Type B pancreatic cell (in vitro differentiated cells): ENCODE measurements at regions not wholly inside any gene's neighbourhood (a gene's known extent, or its start where the extent isn't known, plus 50 kb on each side); places are given as distances from the start of the nearest gene placed in this dataset.

Source experiments
- DNase-seq: peaks from one replicate; pipeline ENCODE4 v3.0.0; 2021; ENCODE audit warnings: mixed read lengths; ENCODE audit not compliant: unreplicated experiment; ENCODE audit errors: extremely low spot score
- H3K27ac Mint-ChIP-seq: 2 replicates; pipeline ENCODE4 v1.8.0; 2021; ENCODE audit warnings: mild to moderate bottlenecking, mixed read lengths
- H3K27me3 Mint-ChIP-seq: 2 replicates; pipeline ENCODE4 v1.8.0; 2021; ENCODE audit warnings: mixed read lengths
- H3K36me3 Mint-ChIP-seq: 2 replicates; pipeline ENCODE4 v1.8.0; 2021; ENCODE audit warnings: mixed read lengths
- H3K4me1 Mint-ChIP-seq: one replicate; pipeline ENCODE4 v1.8.0; 2021; ENCODE audit warnings: mixed read lengths; ENCODE audit not compliant: unreplicated experiment
- H3K4me3 Mint-ChIP-seq: 2 replicates; pipeline ENCODE4 v1.8.0; 2021; ENCODE audit warnings: mild to moderate bottlenecking, mixed read lengths
- H3K9me3 Mint-ChIP-seq: 2 replicates; pipeline ENCODE4 v1.8.0; 2021; ENCODE audit warnings: mixed read lengths
- CTCF ChIP-seq: fragments of 200-600 bp; sonication (generic); conservative IDR thresholded peaks from 2 replicates; pipeline ENCODE4 v1.5.0; 2021; ENCODE audit warnings: antibody characterized with exemption, mild to moderate bottlenecking

- no peak for TF ChIP-seq CTCF
- Mint-ChIP-seq H3K9me3 (peaks cover 12% of the 10 kb centered on the region), H3K4me1 (peaks cover 16% of the 10 kb centered on the region), H3K27ac (no peak overlapping the region), H3K4me3 (no peak overlapping the region), H3K36me3 (no peaks in the 10 kb centered on the region), H3K27me3 (no peaks in the 10 kb centered on the region)
- DNase-seq = no peak
These were observed 980.8 kb downstream of the TSN start for GRCh38 chr2:122736279-122736678.

GRCh38 chr2:122737429-122738077, 982.1 kb downstream of the TSN start:
- H3K9me3 Mint-ChIP-seq = peaks cover 12% of the 10 kb centered on the region
- H3K4me1 Mint-ChIP-seq = peaks cover 16% of the 10 kb centered on the region
- H3K36me3 Mint-ChIP-seq = no peaks in the 10 kb centered on the region
- no peak for TF ChIP-seq CTCF
- no peak overlapping the region for H3K4me3 Mint-ChIP-seq
- no peak for DNase-seq
- H3K27me3 Mint-ChIP-seq = no peaks in the 10 kb centered on the region
- no peak overlapping the region for H3K27ac Mint-ChIP-seq

- TF ChIP-seq CTCF = no peak
- Mint-ChIP-seq H3K36me3 (no peaks in the 10 kb centered on the region), H3K4me3 (no peak overlapping the region), H3K27ac (no peak overlapping the region), H3K27me3 (no peaks in the 10 kb centered on the region), H3K9me3 (peaks cover 12% of the 10 kb centered on the region), H3K4me1 (peaks cover 5% of the 10 kb centered on the region)
- DNase-seq = no peak
These were observed 984.5 kb downstream of the TSN start for GRCh38 chr2:122739732-122740593.

- DNase-seq = no peak
- Mint-ChIP-seq H3K4me3 (no peak overlapping the region), H3K27ac (no peak overlapping the region), H3K9me3 (peaks cover 12% of the 10 kb centered on the region), H3K27me3 (no peaks in the 10 kb centered on the region), H3K36me3 (no peaks in the 10 kb centered on the region), H3K4me1 (no peaks in the 10 kb centered on the region)
- no peak for TF ChIP-seq CTCF
These were observed 985.1 kb downstream of the TSN start for GRCh38 chr2:122740594-122740948.

- no peaks in the 10 kb centered on the region for H3K36me3 Mint-ChIP-seq
- H3K27ac Mint-ChIP-seq = no peak overlapping the region
- DNase-seq = no peak
- H3K4me1 Mint-ChIP-seq = peaks cover 4% of the 10 kb centered on the region
- H3K27me3 Mint-ChIP-seq = no peaks in the 10 kb centered on the region
- H3K9me3 Mint-ChIP-seq = peaks cover 16% of the 10 kb centered on the region
- no peak overlapping the region for H3K4me3 Mint-ChIP-seq
- TF ChIP-seq CTCF = no peak
These were observed 986.0 kb downstream of the TSN start for GRCh38 chr2:122741403-122741802.
